Transverse colon (tissue), 4 donors: ENCODE measurements at regions not wholly inside any gene's neighbourhood (a gene's known extent, or its start where the extent isn't known, plus 50 kb on each side); places are given as distances from the start of the nearest gene placed in this dataset.

Experiments
- DNase-seq: peaks from one replicate; pipeline ENCODE4 v3.0.0-alpha.2; 2019
- H3K27ac ChIP-seq, 4 donors: fragments of 200-600 bp; sonication (generic); 2 replicates each; pipeline ENCODE4 v1.5.1; 2016 to 2018; ENCODE audit warnings: inconsistent platforms in 4 of 4
- H3K27me3 ChIP-seq: fragments of 200-600 bp; sonication (generic); 2 replicates; pipeline ENCODE4 v1.5.1; 2017; ENCODE audit warnings: inconsistent platforms
- H3K36me3 ChIP-seq, 4 donors: fragments of 200-600 bp; sonication (generic); 2 replicates each; pipeline ENCODE4 v1.5.1; 2017 to 2019; ENCODE audit warnings: inconsistent platforms in 4 of 4
- H3K4me1 ChIP-seq, 4 donors: fragments of 200-600 bp; sonication (generic); 2 replicates each; pipeline ENCODE4 v1.5.1; 2017 to 2020; ENCODE audit warnings: inconsistent platforms in 4 of 4
- H3K4me3 ChIP-seq, 4 donors: fragments of 200-600 bp; sonication (generic); 1 replicate in 1 of 4; 2 replicates in 3 of 4; pipeline versions ENCODE4 v1.5.1 to v1.6.1; 2017 to 2019; ENCODE audit warnings: inconsistent platforms in 4 of 4
- H3K9me3 ChIP-seq, 2 donors: fragments of 200-600 bp; sonication (generic); 2 replicates each; pipeline ENCODE4 v1.5.1; 2017 to 2019; ENCODE audit warnings: inconsistent platforms in 2 of 2
- CTCF ChIP-seq, 5 experiments: fragments of 200-600 bp in 3 of 5; fragments of 450-650 bp in 2 of 5; sonication (generic) in 3 of 5; IDR thresholded peaks; 1 replicate in 2 of 5; 2 replicates in 3 of 5; pipeline ENCODE4 v1.5.1; 2016 to 2017; ENCODE audit warnings: antibody characterized with exemption in 5 of 5, inconsistent platforms in 3 of 5, mild to moderate bottlenecking in 2 of 5, moderate library complexity in 1 of 5
- EP300 ChIP-seq: sonication (generic); formaldehyde crosslinking; IDR thresholded peaks from one replicate; pipeline ENCODE4 v1.6.1; 2017; ENCODE audit warnings: antibody characterized with exemption, low read depth
- POLR2A ChIP-seq: fragments of 450-650 bp; IDR thresholded peaks from one replicate; pipeline ENCODE4 v1.6.1; 2016; ENCODE audit warnings: antibody characterized with exemption, mild to moderate bottlenecking, moderate library complexity
- POLR2AphosphoS5 ChIP-seq, 3 donors: sonication (generic); formaldehyde crosslinking; IDR thresholded peaks; one replicate each; pipeline ENCODE4 v1.6.1; 2016; ENCODE audit warnings: antibody characterized with exemption in 3 of 3
- WGBS, 2 donors: methylation state at CpG; one replicate each; pipeline ENCODE4 v1.1.5; 2018; ENCODE audit warnings: low coverage in 1 of 2; 5-methylcytosine and 5-hydroxymethylcytosine counted together
- in situ Hi-C, 4 donors: fragments of 200-750 bp; cut with MboI; loops; one replicate each; pipeline versions ENCODE4 v1.15.0 to v1.15.1; 2017; ENCODE audit warnings: low sequenced_read_pairs in 3 of 4, low pct_ligation_motif_present in 1 of 4, low pct_unique_long_range_greater_than_20kb in 1 of 4
- intact Hi-C: fragments of 100-400 bp; cut with DNase I; formaldehyde crosslinking; loops from one replicate; pipeline ENCODE4 v1.15.1; 2023; ENCODE audit warnings: low total_unique reads

GRCh38 chr18:56043641-56044061 lies 455.7 kb upstream of the TCF4 start:
- WGBS, 2 donors = 59 to 86% methylated on average over 1 to 4 of the region's 4 CpGs
- Histone ChIP-seq H3K4me3 (no peak overlapping the region), H3K9me3 (peaks cover 9 to 12% of the 10 kb centered on the region in 2 donors), H3K36me3 (no peaks in the 10 kb centered on the region), H3K4me1 (no peaks in the 10 kb centered on the region), H3K27ac (no peak overlapping the region), H3K27me3 (no peaks in the 10 kb centered on the region)
- in situ Hi-C loops = no loop called here
- DNase-seq = no peak
- intact Hi-C loops = no loop called here
- TF ChIP-seq EP300 = no peak
- no peak for TF ChIP-seq POLR2AphosphoS5 (IDR thresholded peaks at IDR 0.05)
- TF ChIP-seq CTCF (IDR thresholded peaks at IDR 0.05) = no peak
- no peak for TF ChIP-seq POLR2A

- intact Hi-C loops = no loop called here
- no peak overlapping the region for H3K27ac ChIP-seq
- in situ Hi-C loops = no loop called here
- H3K4me1 ChIP-seq = no peaks in the 10 kb centered on the region
- no peak for DNase-seq
- 60 to 74% methylated on average over 1 to 2 of the region's 2 CpGs for WGBS, 2 donors
- TF ChIP-seq CTCF (IDR thresholded peaks at IDR 0.05) (no peak), POLR2A (no peak), EP300 (no peak), POLR2AphosphoS5 (IDR thresholded peaks at IDR 0.05) (no peak)
- peaks cover 3 to 6% of the 10 kb centered on the region in 2 donors for H3K9me3 ChIP-seq
- no peaks in the 10 kb centered on the region for H3K36me3 ChIP-seq
- no peak overlapping the region for H3K4me3 ChIP-seq
- H3K27me3 ChIP-seq = no peaks in the 10 kb centered on the region
Observed at GRCh38 chr18:56042915-56043536, 455.0 kb upstream of the TCF4 start.

GRCh38 chr18:56038171-56039030 lies 450.4 kb upstream of the TCF4 start:
- Histone ChIP-seq H3K4me3 (no peak overlapping the region), H3K27me3 (no peaks in the 10 kb centered on the region), H3K27ac (no peak overlapping the region), H3K9me3 (no peaks in the 10 kb centered on the region), H3K36me3 (no peaks in the 10 kb centered on the region), H3K4me1 (no peaks in the 10 kb centered on the region)
- no peak for DNase-seq
- WGBS, 2 donors = 75 to 96% methylated on average over 4 to 8 of the region's 8 CpGs
- intact Hi-C loops = no loop called here
- in situ Hi-C loops = no loop called here
- TF ChIP-seq POLR2A = no peak
- no peak for TF ChIP-seq CTCF (IDR thresholded peaks at IDR 0.05)
- no peak for TF ChIP-seq EP300
- no peak for TF ChIP-seq POLR2AphosphoS5 (IDR thresholded peaks at IDR 0.05)

- Histone ChIP-seq H3K9me3 (no peaks in the 10 kb centered on the region), H3K36me3 (no peaks in the 10 kb centered on the region), H3K4me3 (no peak overlapping the region), H3K27me3 (no peaks in the 10 kb centered on the region), H3K4me1 (no peaks in the 10 kb centered on the region), H3K27ac (no peak overlapping the region)
- intact Hi-C loops (no loop called here), in situ Hi-C loops (no loop called here)
- WGBS, 2 donors = 63 to 100% methylated on average over 2 of the region's 2 CpGs
- no peak for DNase-seq
- TF ChIP-seq CTCF (IDR thresholded peaks at IDR 0.05) (no peak), POLR2AphosphoS5 (IDR thresholded peaks at IDR 0.05) (no peak), EP300 (no peak), POLR2A (no peak)
Observed at GRCh38 chr18:56036741-56037140, 448.7 kb upstream of the TCF4 start.
